Naive thymus-derived CD8-positive, alpha-beta T cell (primary cell): ENCODE measurements at regions not wholly inside any gene's neighbourhood (a gene's known extent, or its start where the extent isn't known, plus 50 kb on each side); places are given as distances from the start of the nearest gene placed in this dataset.

Source experiments
- ATAC-seq, 2 donors: fragments of 150-1000 bp; cut with Tn5 transposase in 1 of 2; sonication (Bioruptor Pico), chemical (Tn5 transposase) in 1 of 2; 1 replicate in 1 of 2; 2 replicates in 1 of 2; pipeline ENCODE4 v1.10.0; 2021; ENCODE audit warnings: mild to moderate bottlenecking in 2 of 2, moderate library complexity in 2 of 2
- POLR2A ChIA-PET: fragments of 350-600 bp; sonication (Branson Sonifier 250); formaldehyde crosslinking; loops from one replicate; lab custom pipeline; 2021; ENCODE audit warnings: antibody characterized with exemption; lab: Charles Lee
- DNase-seq, 10 donors: peaks; one replicate each; pipeline versions ENCODE4 v3.0.0 to v3.0.0-alpha.2; 2020 to 2022
- H3K27ac Mint-ChIP-seq, 10 donors: one replicate each; pipeline ENCODE4 v1.8.0; 2020 to 2022; ENCODE audit warnings: mild to moderate bottlenecking in 10 of 10, mixed read lengths in 10 of 10, moderate library complexity in 4 of 10, inconsistent platforms in 1 of 10
- H3K27me3 Mint-ChIP-seq, 5 donors: one replicate each; pipeline ENCODE4 v1.8.0; 2021 to 2022; ENCODE audit warnings: mixed read lengths in 5 of 5
- H3K36me3 Mint-ChIP-seq, 3 donors: one replicate each; pipeline ENCODE4 v1.8.0; 2020 to 2022; ENCODE audit warnings: mixed read lengths in 3 of 3, mild to moderate bottlenecking in 2 of 3, inconsistent platforms in 1 of 3
- H3K4me1 Mint-ChIP-seq, 4 donors: one replicate each; pipeline ENCODE4 v1.8.0; 2021 to 2022; ENCODE audit warnings: mixed read lengths in 4 of 4
- H3K4me3 Mint-ChIP-seq, 10 donors: one replicate each; pipeline ENCODE4 v1.8.0; 2020 to 2022; ENCODE audit warnings: mild to moderate bottlenecking in 10 of 10, mixed read lengths in 10 of 10, moderate library complexity in 6 of 10, inconsistent platforms in 1 of 10
- H3K9me3 Mint-ChIP-seq, 9 donors: one replicate each; pipeline ENCODE4 v1.8.0; 2020 to 2022; ENCODE audit warnings: mixed read lengths in 9 of 9, mild to moderate bottlenecking in 3 of 9, inconsistent platforms in 1 of 9, moderate library complexity in 1 of 9

DNA sequence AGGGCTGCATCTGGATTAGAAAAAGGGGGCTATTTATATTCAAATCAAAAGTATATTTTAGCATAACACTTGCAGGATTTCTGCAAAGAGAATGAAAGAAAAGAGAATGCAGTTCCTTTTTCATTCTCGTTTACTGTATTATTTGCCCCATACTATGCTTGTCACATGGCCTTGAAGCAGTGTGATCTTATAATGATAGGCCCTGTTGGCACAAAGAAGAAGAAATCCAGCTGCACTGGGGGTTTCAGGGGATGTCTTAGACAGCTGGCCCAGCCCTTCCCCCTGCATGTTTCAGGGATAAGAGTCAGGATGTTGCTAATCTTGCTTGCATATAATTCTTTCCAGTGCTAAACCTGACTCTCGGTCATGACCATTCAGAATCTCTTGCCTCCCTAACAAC, 369.5 kb downstream of the SEC16B start:
- Mint-ChIP-seq H3K27me3 (peaks cover 0 to 3% (median 0%) of the 10 kb centered on the region in 5 donors), H3K27ac (no peak overlapping the region), H3K4me1 (no peaks in the 10 kb centered on the region), H3K36me3 (no peaks in the 10 kb centered on the region), H3K4me3 (no peak overlapping the region), H3K9me3 (peaks cover 2 to 25% (median 8%) of the 10 kb centered on the region in 9 donors)
- DNase-seq (no peak), ATAC-seq (no peak)
- POLR2A ChIA-PET, result no interaction called here

DNA sequence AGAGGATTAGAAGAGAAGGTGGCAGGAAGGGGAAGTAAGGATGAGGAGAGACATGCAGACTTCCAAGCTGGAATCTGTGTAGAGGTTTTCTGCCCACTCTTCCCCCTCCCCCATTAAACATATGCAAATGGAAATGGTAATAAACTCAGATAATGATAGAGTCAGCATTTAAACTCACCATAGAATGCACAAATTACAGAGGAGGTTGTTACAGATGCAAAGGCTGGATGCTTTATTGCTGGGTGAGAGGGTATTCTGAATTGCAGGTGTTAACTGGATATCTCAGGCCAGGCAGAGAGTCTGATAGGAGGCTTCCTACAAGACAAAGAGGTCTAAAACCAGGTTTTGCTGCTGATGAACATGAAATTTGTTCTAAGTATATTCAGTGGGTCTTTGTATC, 372.5 kb downstream of the SEC16B start:
- Mint-ChIP-seq H3K4me3 (no peak overlapping the region), H3K27ac (no peak overlapping the region), H3K27me3 (peaks cover 0 to 3% (median 0%) of the 10 kb centered on the region in 5 donors), H3K9me3 (peaks cover 0 to 14% (median 0%) of the 10 kb centered on the region in 9 donors), H3K36me3 (no peaks in the 10 kb centered on the region), H3K4me1 (no peaks in the 10 kb centered on the region)
- no peak for ATAC-seq
- POLR2A ChIA-PET, result no interaction called here
- no peak for DNase-seq

DNA sequence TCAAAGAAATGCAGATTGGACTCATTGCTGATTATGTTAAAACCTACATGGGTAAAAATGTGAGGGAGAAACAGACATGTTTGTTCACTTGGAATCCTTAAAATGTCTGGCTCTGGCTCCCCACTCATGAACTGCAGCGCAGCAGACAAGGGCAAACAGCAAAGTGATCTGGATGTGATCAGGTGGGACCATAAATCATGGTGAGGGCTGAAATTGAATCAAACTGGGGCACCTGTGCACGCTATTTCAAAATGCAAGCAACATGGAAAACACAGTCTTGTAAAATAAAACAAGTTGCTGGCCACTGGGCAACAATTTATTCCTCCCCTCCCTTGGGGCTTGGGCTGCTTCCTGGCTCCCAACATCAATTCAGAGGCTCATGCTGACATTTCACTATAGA, 373.4 kb downstream of the SEC16B start:
- POLR2A ChIA-PET, result no interaction called here
- H3K4me3 Mint-ChIP-seq, result no peak overlapping the region
- no peak for ATAC-seq

DNA sequence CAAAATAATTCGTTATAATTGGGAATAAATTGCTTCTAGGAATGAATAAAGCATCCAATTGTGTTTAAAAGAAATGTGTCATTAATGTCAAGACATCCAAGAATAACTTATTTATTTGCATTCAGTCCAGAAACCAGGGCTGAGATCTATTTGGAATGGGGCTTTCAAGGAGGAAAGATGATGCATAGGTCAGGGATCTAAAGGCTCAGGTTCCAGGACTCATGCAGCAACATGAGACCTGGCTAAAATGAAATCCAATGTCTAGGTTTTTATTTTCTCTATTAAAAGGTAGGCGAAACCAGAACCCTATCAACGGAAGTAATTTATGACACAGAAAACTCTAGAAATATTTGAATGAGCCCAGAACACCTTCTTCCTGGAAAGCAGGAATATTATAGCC, 376.8 kb downstream of the SEC16B start:
- Mint-ChIP-seq H3K4me3 (no peak overlapping the region), H3K9me3 (peaks cover 0 to 6% (median 3%) of the 10 kb centered on the region in 9 donors), H3K27ac (no peak overlapping the region), H3K27me3 (peaks cover 0 to 2% (median 0%) of the 10 kb centered on the region in 5 donors), H3K4me1 (no peaks in the 10 kb centered on the region), H3K36me3 (no peaks in the 10 kb centered on the region)
- DNase-seq (no peak), ATAC-seq (no peak)
- POLR2A ChIA-PET, result no interaction called here

More for the DNA sequence above, 373.4 kb downstream of the SEC16B start:
- H3K27ac Mint-ChIP-seq, result no peak overlapping the region
- no peaks in the 10 kb centered on the region for H3K36me3 Mint-ChIP-seq
- H3K4me1 Mint-ChIP-seq, result no peaks in the 10 kb centered on the region
- DNase-seq, result no peak
- peaks cover 0 to 10% (median 0%) of the 10 kb centered on the region in 9 donors for H3K9me3 Mint-ChIP-seq
- peaks cover 0 to 3% (median 0%) of the 10 kb centered on the region in 5 donors for H3K27me3 Mint-ChIP-seq

GRCh38 chr1:177592624-177593023, 377.2 kb downstream of the SEC16B start:
- POLR2A ChIA-PET, result no interaction called here
- Mint-ChIP-seq H3K36me3 (no peaks in the 10 kb centered on the region), H3K4me1 (no peaks in the 10 kb centered on the region), H3K27me3 (peaks cover 0 to 2% (median 0%) of the 10 kb centered on the region in 5 donors), H3K27ac (no peak overlapping the region), H3K9me3 (peaks cover 0 to 9% (median 4%) of the 10 kb centered on the region in 9 donors), H3K4me3 (no peak overlapping the region)
- DNase-seq, result no peak
- no peak for ATAC-seq

DNA sequence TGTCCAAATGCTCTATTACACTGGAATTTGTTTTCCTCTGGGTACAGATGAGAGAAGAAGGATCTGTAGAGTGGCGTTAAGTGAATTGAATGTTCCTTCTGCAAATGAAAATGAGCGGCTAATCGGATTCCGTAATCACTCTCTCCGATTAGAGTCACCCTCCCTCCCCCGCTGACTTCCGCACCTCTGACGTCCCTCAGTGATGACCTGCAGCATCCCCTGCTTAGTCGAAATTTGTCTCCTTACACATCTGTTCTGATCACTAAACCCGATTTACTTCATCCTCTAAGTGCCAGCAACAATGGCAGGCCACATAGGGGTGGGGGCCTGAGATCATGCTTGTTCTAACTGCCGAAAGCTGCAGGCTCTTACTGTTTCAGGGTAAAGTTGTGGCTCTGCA, 378.7 kb downstream of the SEC16B start:
- no peak overlapping the region for H3K27ac Mint-ChIP-seq
- no peaks in the 10 kb centered on the region for H3K4me1 Mint-ChIP-seq
- POLR2A ChIA-PET, result no interaction called here
- H3K27me3 Mint-ChIP-seq, result peaks cover 0 to 2% (median 0%) of the 10 kb centered on the region in 5 donors
- H3K9me3 Mint-ChIP-seq, result peaks cover 0 to 18% (median 8%) of the 10 kb centered on the region in 9 donors
- ATAC-seq (no peak), DNase-seq (no peak)
- no peaks in the 10 kb centered on the region for H3K36me3 Mint-ChIP-seq
- H3K4me3 Mint-ChIP-seq, result peak overlapping the region in 1 of 10 donors; percentile 7

DNA sequence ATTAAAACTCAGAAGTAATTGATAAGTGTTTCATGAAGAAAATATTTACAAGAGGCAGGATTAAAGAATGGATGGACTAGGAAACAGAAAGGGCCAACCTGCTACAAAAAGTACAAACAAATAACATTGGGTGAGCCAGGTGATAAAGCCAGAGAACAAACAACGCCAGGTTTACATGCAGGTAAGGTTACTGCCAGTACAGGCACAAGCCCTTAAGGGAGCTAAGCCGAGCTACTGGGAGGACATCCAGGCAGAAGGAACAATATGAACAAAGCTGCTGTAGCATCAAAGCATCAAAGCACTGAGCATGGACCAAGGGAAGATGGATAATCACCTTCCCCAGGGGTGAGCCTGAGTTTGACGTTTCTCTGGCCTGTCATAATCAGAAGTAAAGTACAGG, 380.7 kb downstream of the SEC16B start:
- Mint-ChIP-seq H3K4me1 (no peaks in the 10 kb centered on the region), H3K4me3 (no peak overlapping the region), H3K27me3 (peaks cover 0 to 2% (median 0%) of the 10 kb centered on the region in 5 donors), H3K9me3 (peaks cover 0 to 22% (median 8%) of the 10 kb centered on the region in 9 donors), H3K36me3 (no peaks in the 10 kb centered on the region), H3K27ac (no peak overlapping the region)
- ATAC-seq (no peak), DNase-seq (no peak)
- POLR2A ChIA-PET, result no interaction called here

DNA sequence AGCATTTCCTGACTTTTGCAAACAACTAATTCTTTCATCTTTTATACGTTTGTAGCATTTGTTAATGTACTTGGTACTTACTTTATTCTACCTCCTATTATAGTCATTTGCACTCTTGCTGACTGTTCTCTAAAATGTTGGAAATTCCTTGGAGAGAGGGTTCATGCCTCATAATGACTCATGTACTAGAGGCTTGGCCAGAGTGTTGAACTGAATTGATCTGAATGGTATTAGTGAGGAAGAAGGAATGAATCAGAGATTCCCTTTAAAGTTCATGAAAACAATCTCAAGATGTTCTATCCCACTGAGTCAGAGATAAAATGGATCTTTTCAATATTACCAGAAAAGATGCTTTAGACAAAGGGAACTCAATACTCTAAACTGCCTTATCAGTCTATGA, 383.4 kb downstream of the SEC16B start:
- Mint-ChIP-seq H3K9me3 (peaks cover 0 to 22% (median 8%) of the 10 kb centered on the region in 9 donors), H3K27me3 (peaks cover 0 to 2% (median 0%) of the 10 kb centered on the region in 5 donors), H3K4me1 (no peaks in the 10 kb centered on the region), H3K4me3 (no peak overlapping the region), H3K36me3 (no peaks in the 10 kb centered on the region), H3K27ac (no peak overlapping the region)
- no peak for ATAC-seq
- POLR2A ChIA-PET, result no interaction called here
- no peak for DNase-seq

- POLR2A ChIA-PET, result no interaction called here
- H3K27me3 Mint-ChIP-seq, result no peaks in the 10 kb centered on the region
- peaks cover 0 to 22% (median 6%) of the 10 kb centered on the region in 9 donors for H3K9me3 Mint-ChIP-seq
- DNase-seq (no peak), ATAC-seq (no peak)
- H3K4me3 Mint-ChIP-seq, result no peak overlapping the region
- H3K36me3 Mint-ChIP-seq, result no peaks in the 10 kb centered on the region
- H3K27ac Mint-ChIP-seq, result no peak overlapping the region
- no peaks in the 10 kb centered on the region for H3K4me1 Mint-ChIP-seq
Observed at GRCh38 chr1:177585302-177586220, 384.3 kb downstream of the SEC16B start.

DNA sequence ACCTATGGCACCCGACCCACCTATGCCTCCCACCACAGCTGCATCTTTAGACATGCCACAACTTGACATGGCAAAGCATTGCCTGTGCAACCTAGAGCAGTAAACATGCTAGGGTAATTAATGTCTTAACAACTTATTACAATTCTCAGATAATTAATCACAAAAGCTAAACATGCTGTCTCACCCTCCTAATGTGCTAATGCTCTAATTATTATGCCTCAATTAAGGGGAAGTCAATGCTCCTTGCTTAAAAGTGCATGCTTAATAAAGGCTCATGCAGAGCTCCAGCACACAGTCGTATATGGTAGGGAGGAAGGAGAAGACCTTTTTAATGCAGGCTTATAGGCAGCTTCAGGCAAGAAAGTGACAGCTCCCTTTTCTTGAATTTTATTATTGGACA, 396.0 kb downstream of the SEC16B start:
- Mint-ChIP-seq H3K27ac (no peak overlapping the region), H3K9me3 (peaks cover 0 to 22% (median 4%) of the 10 kb centered on the region in 9 donors), H3K27me3 (no peaks in the 10 kb centered on the region), H3K4me1 (no peaks in the 10 kb centered on the region), H3K36me3 (no peaks in the 10 kb centered on the region), H3K4me3 (no peak overlapping the region)
- ATAC-seq, result no peak
- POLR2A ChIA-PET, result no interaction called here
- DNase-seq, result no peak

GRCh38 chr1:177571485-177572076, 398.3 kb downstream of the SEC16B start:
- Mint-ChIP-seq H3K4me1 (no peaks in the 10 kb centered on the region), H3K4me3 (no peak overlapping the region), H3K27me3 (no peaks in the 10 kb centered on the region), H3K9me3 (peaks cover 0 to 19% (median 8%) of the 10 kb centered on the region in 9 donors), H3K36me3 (no peaks in the 10 kb centered on the region), H3K27ac (no peak overlapping the region)
- no peak for DNase-seq
- ATAC-seq, result no peak
- POLR2A ChIA-PET, result no interaction called here

- H3K9me3 Mint-ChIP-seq, result peaks cover 0 to 19% (median 8%) of the 10 kb centered on the region in 9 donors
- DNase-seq (no peak), ATAC-seq (no peak)
- no peak overlapping the region for H3K4me3 Mint-ChIP-seq
- POLR2A ChIA-PET, result no interaction called here
- H3K36me3 Mint-ChIP-seq, result no peaks in the 10 kb centered on the region
- H3K4me1 Mint-ChIP-seq, result no peaks in the 10 kb centered on the region
- no peak overlapping the region for H3K27ac Mint-ChIP-seq
- no peaks in the 10 kb centered on the region for H3K27me3 Mint-ChIP-seq
Observed at GRCh38 chr1:177571076-177571475, 398.8 kb downstream of the SEC16B start.

DNA sequence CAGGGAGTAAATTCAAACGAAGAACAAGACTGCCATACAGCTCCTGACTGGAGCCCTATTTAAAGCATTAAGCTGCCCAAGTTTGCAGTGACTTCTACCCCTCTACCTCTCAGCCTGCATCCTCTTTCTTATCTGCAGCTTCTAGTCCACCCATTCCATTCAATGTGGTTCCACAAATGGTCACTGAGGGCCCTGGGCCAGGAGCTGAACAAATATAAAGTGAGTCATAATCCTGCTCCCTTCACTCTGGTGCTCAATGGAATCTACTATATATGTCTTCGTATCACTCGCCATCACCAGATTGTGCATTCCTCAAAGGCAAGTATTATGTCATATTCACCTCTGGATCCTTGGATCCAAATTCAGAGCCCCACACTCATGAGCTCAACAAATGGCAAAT, 398.7 kb downstream of the BRINP2 start:
- Mint-ChIP-seq H3K4me3 (no peak overlapping the region), H3K9me3 (peaks cover 0 to 16% (median 8%) of the 10 kb centered on the region in 9 donors), H3K36me3 (no peaks in the 10 kb centered on the region), H3K27me3 (no peaks in the 10 kb centered on the region), H3K4me1 (no peaks in the 10 kb centered on the region), H3K27ac (no peak overlapping the region)
- no peak for DNase-seq
- no peak for ATAC-seq
- POLR2A ChIA-PET, result no interaction called here
